Stimulated activated CD4-positive, alpha-beta T cell treated with anti-CD3 and anti-CD28 coated beads, Interleukin-1b, Interleukin-23, amount 100 ng/mL, for 24 hours (primary cell): ENCODE measurements at regions not wholly inside any gene's neighbourhood (a gene's known extent, or its start where the extent isn't known, plus 50 kb on each side); places are given as distances from the start of the nearest gene placed in this dataset.
"Not testable (repeated sequence)": the region's sequence is repeated elsewhere in the genome, so short reads cannot be mapped to it uniquely, and the experiment has no call there.

ENCODE experiments used
- DNase-seq, 4 experiments: peaks; one replicate each; pipeline ENCODE4 v3.0.0-alpha.2; 2020; ENCODE audit warnings: low read depth in 4 of 4, low spot score in 1 of 4

GRCh38 chr18:60067426-60068210 lies 167.8 kb downstream of the PMAIP1 start:
- no peak for DNase-seq

GRCh38 chr18:60066219-60066975 lies 166.6 kb downstream of the PMAIP1 start:
- DNase-seq: no peak

GRCh38 chr18:60064271-60064670 lies 164.5 kb downstream of the PMAIP1 start:
- no peak for DNase-seq

GRCh38 chr18:60062831-60063230 lies 163.0 kb downstream of the PMAIP1 start:
- DNase-seq: not testable (repeated sequence)

GRCh38 chr18:60062396-60062795 lies 162.6 kb downstream of the PMAIP1 start:
- DNase-seq: no peak

GRCh38 chr18:60060578-60060977 lies 160.8 kb downstream of the PMAIP1 start:
- DNase-seq: no peak

- no peak for DNase-seq
These were observed 160.2 kb downstream of the PMAIP1 start for GRCh38 chr18:60060026-60060425.

- no peak for DNase-seq
These were observed 159.4 kb downstream of the PMAIP1 start for GRCh38 chr18:60059216-60059615.

GRCh38 chr18:60053747-60054304 lies 154.0 kb downstream of the PMAIP1 start:
- DNase-seq: no peak

- no peak for DNase-seq
These were observed 151.0 kb downstream of the PMAIP1 start for GRCh38 chr18:60050821-60051220.

GRCh38 chr18:60049172-60049571 lies 149.4 kb downstream of the PMAIP1 start:
- DNase-seq: no peak

- no peak for DNase-seq
These were observed 147.8 kb downstream of the PMAIP1 start for GRCh38 chr18:60047556-60047955.

GRCh38 chr18:60044290-60045006 lies 144.7 kb downstream of the PMAIP1 start:
- no peak for DNase-seq

GRCh38 chr18:60040971-60041370 lies 141.2 kb downstream of the PMAIP1 start:
- no peak for DNase-seq

GRCh38 chr18:60038731-60039130 lies 138.9 kb downstream of the PMAIP1 start:
- no peak for DNase-seq

GRCh38 chr18:60027397-60027796 lies 127.6 kb downstream of the PMAIP1 start:
- DNase-seq: no peak

- DNase-seq: no peak
These were observed 125.1 kb downstream of the PMAIP1 start for GRCh38 chr18:60024857-60025256.

- DNase-seq: no peak
These were observed 124.5 kb downstream of the PMAIP1 start for GRCh38 chr18:60024345-60024744.

- no peak for DNase-seq
These were observed 123.0 kb downstream of the PMAIP1 start for GRCh38 chr18:60022671-60023276.

- DNase-seq: no peak
These were observed 121.8 kb downstream of the PMAIP1 start for GRCh38 chr18:60021556-60021955.
